ENCODE measurements at regions not wholly inside any gene's neighbourhood (a gene's known extent, or its start where the extent isn't known, plus 50 kb on each side); places are given as distances from the start of the nearest gene placed in this dataset.

- no peak for TF ChIP-seq REST (IDR thresholded peaks at IDR 0.05; ENCODE audit: low read depth)
- no peak for TF ChIP-seq ZNF274 (IDR thresholded peaks at IDR 0.05; ENCODE audit: low read depth, low read length)
- TF ChIP-seq CTCF (IDR thresholded peaks at IDR 0.05 in 2 of 3, conservative IDR thresholded peaks at IDR 0.05 in 1 of 3; ENCODE audit: borderline replicate concordance in 1 of 3, insufficient read depth in 1 of 3, low read depth in 2 of 3, low read length in 2 of 3) = no peak
- TF ChIP-seq TCF7L2 (IDR thresholded peaks at IDR 0.05; ENCODE audit: borderline replicate concordance, extremely low read depth, insufficient read depth, insufficient read length) = no peak
- no peak for TF ChIP-seq RAD21 (IDR thresholded peaks at IDR 0.05; ENCODE audit: low read depth)
- TF ChIP-seq POLR2AphosphoS5 (IDR thresholded peaks at IDR 0.05; ENCODE audit: low read depth, low read length) = no peak; the same call in 1 of the 2 replicates
- no peak for TF ChIP-seq MAX (IDR thresholded peaks at IDR 0.05)
- no peak for TF ChIP-seq ELF1 (IDR thresholded peaks at IDR 0.05; ENCODE audit: borderline replicate concordance, low read depth)
- no peak for TF ChIP-seq ZFX (IDR thresholded peaks at IDR 0.05)
- TF ChIP-seq YY1 (IDR thresholded peaks at IDR 0.05; ENCODE audit: extremely low read depth, insufficient replicate concordance, low read depth, low read length) = no peak
- TF ChIP-seq CBX3 (IDR thresholded peaks at IDR 0.05; ENCODE audit: low read depth) = peak; percentile 98
- TF ChIP-seq EZH2 (IDR thresholded peaks at IDR 0.05) = no peak
These were observed 89.5 kb upstream of the DOCK9 start (continued) for GRCh38 chr13:99067159-99067985.

All from HCT116 (cell line).